Activated B cell treated with CpG ODN at 0.5 μM for 24 hours (primary cell): ENCODE measurements at regions not wholly inside any gene's neighbourhood (a gene's known extent, or its start where the extent isn't known, plus 50 kb on each side); places are given as distances from the start of the nearest gene placed in this dataset.

Source experiments
- ATAC-seq: fragments of 200-7000 bp; cut with Tn5 transposase; one replicate; pipeline ENCODE4 v1.10.0; 2021; ENCODE audit warnings: low read depth, mild to moderate bottlenecking, moderate library complexity
- CTCF ChIA-PET: fragments of 350-600 bp; sonication (Branson Sonifier 250); formaldehyde crosslinking; loops from one replicate; lab custom pipeline; 2021; ENCODE audit warnings: antibody characterized with exemption; lab: Charles Lee
- POLR2A ChIA-PET: fragments of 350-600 bp; sonication (Branson Sonifier 250); formaldehyde crosslinking; loops from one replicate; lab custom pipeline; 2021; ENCODE audit warnings: antibody characterized with exemption; lab: Charles Lee
- DNase-seq: peaks from one replicate; pipeline ENCODE4 v3.0.0; 2022
- H3K27ac Mint-ChIP-seq: one replicate; pipeline ENCODE4 v1.8.0; 2020; ENCODE audit warnings: mixed read lengths
- H3K27me3 Mint-ChIP-seq: one replicate; pipeline ENCODE4 v1.8.0; 2021; ENCODE audit warnings: mixed read lengths
- H3K36me3 Mint-ChIP-seq: one replicate; pipeline ENCODE4 v1.8.0; 2021; ENCODE audit warnings: low read depth, mixed read lengths
- H3K4me1 Mint-ChIP-seq: one replicate; pipeline ENCODE4 v1.8.0; 2021; ENCODE audit warnings: mixed read lengths
- H3K4me3 Mint-ChIP-seq: one replicate; pipeline ENCODE4 v1.8.0; 2020; ENCODE audit warnings: mild to moderate bottlenecking, mixed read lengths
- H3K9me3 Mint-ChIP-seq: one replicate; pipeline ENCODE4 v1.8.0; 2020; ENCODE audit warnings: mixed read lengths
- CTCF ChIP-seq: fragments of 200-600 bp; IDR thresholded peaks from one replicate; pipeline ENCODE4 v1.8.0; 2022; ENCODE audit warnings: antibody characterized with exemption, mild to moderate bottlenecking
- intact Hi-C: fragments of 100-400 bp; cut with micrococcal nuclease; formaldehyde crosslinking; loops from one replicate; pipeline ENCODE4 v1.15.1; 2024

- ChIA-PET CTCF (no interaction called here), POLR2A (no interaction called here)
- DNase-seq (no peak), ATAC-seq (no peak)
- H3K4me1 Mint-ChIP-seq = no peaks in the 10 kb centered on the region
- H3K9me3 Mint-ChIP-seq = no peaks in the 10 kb centered on the region
- no peak for TF ChIP-seq CTCF
- no peak overlapping the region for H3K27ac Mint-ChIP-seq
- no peaks in the 10 kb centered on the region for H3K27me3 Mint-ChIP-seq
- H3K4me3 Mint-ChIP-seq = no peak overlapping the region
- no peaks in the 10 kb centered on the region for H3K36me3 Mint-ChIP-seq
- intact Hi-C loops = no loop called here
These were observed 460.3 kb downstream of the TSHZ3 start for GRCh38 chr19:30888937-30889336.

- Mint-ChIP-seq H3K27ac (no peak overlapping the region), H3K36me3 (no peaks in the 10 kb centered on the region), H3K4me1 (no peaks in the 10 kb centered on the region), H3K4me3 (no peak overlapping the region), H3K27me3 (no peaks in the 10 kb centered on the region), H3K9me3 (no peaks in the 10 kb centered on the region)
- no peak for DNase-seq
- TF ChIP-seq CTCF = no peak
- ChIA-PET CTCF (no interaction called here), POLR2A (no interaction called here)
- intact Hi-C loops = no loop called here
- no peak for ATAC-seq
These were observed 462.2 kb downstream of the TSHZ3 start for GRCh38 chr19:30887042-30887441.

GRCh38 chr19:30886222-30886621 lies 463.0 kb downstream of the TSHZ3 start:
- DNase-seq (no peak), ATAC-seq (no peak)
- Mint-ChIP-seq H3K4me1 (no peaks in the 10 kb centered on the region), H3K27me3 (no peaks in the 10 kb centered on the region), H3K36me3 (no peaks in the 10 kb centered on the region), H3K9me3 (no peaks in the 10 kb centered on the region), H3K27ac (no peak overlapping the region), H3K4me3 (no peak overlapping the region)
- intact Hi-C loops = no loop called here
- POLR2A ChIA-PET = no interaction called here
- no peak for TF ChIP-seq CTCF
- CTCF ChIA-PET = no interaction called here

- Mint-ChIP-seq H3K27me3 (no peaks in the 10 kb centered on the region), H3K9me3 (peaks cover 3% of the 10 kb centered on the region), H3K27ac (no peak overlapping the region), H3K4me1 (no peaks in the 10 kb centered on the region), H3K4me3 (no peak overlapping the region), H3K36me3 (no peaks in the 10 kb centered on the region)
- DNase-seq (no peak), ATAC-seq (no peak)
- intact Hi-C loops = no loop called here
- no peak for TF ChIP-seq CTCF
- ChIA-PET POLR2A (no interaction called here), CTCF (no interaction called here)
These were observed 465.0 kb downstream of the TSHZ3 start for GRCh38 chr19:30884146-30884812.

- H3K27me3 Mint-ChIP-seq = no peaks in the 10 kb centered on the region
- no peak for TF ChIP-seq CTCF
- DNase-seq (no peak), ATAC-seq (no peak)
- intact Hi-C loops = no loop called here
- no peak overlapping the region for H3K27ac Mint-ChIP-seq
- no peaks in the 10 kb centered on the region for H3K4me1 Mint-ChIP-seq
- H3K36me3 Mint-ChIP-seq = no peaks in the 10 kb centered on the region
- CTCF ChIA-PET = no interaction called here
- POLR2A ChIA-PET = no interaction called here
- H3K4me3 Mint-ChIP-seq = no peak overlapping the region
- peaks cover 3% of the 10 kb centered on the region for H3K9me3 Mint-ChIP-seq
These were observed 466.2 kb downstream of the TSHZ3 start for GRCh38 chr19:30883071-30883470.
